ENCODE measurements at regions not wholly inside any gene's neighbourhood (a gene's known extent, or its start where the extent isn't known, plus 50 kb on each side); places are given as distances from the start of the nearest gene placed in this dataset.

DNA sequence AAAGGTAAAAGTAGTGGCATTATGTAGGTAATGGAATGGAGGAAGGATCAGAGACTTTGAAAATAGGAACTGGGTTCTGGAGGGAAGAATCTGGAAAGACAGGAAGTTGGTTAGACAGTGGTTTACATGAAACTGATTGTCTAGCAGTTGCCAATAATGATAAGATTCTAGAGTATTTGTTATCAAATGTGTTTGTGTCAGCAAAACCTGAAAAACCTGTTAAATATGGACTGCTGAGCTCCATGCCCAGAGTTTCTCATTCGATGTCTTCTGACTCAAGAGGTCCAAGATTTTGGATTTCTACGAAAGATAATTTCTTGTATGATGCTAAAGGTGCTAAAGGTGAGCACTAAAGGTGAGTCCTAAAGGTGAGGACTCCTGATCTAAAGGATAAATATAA is 515.0 kb upstream of the TUSC1 start:
- TF ChIP-seq, protein P1, sequence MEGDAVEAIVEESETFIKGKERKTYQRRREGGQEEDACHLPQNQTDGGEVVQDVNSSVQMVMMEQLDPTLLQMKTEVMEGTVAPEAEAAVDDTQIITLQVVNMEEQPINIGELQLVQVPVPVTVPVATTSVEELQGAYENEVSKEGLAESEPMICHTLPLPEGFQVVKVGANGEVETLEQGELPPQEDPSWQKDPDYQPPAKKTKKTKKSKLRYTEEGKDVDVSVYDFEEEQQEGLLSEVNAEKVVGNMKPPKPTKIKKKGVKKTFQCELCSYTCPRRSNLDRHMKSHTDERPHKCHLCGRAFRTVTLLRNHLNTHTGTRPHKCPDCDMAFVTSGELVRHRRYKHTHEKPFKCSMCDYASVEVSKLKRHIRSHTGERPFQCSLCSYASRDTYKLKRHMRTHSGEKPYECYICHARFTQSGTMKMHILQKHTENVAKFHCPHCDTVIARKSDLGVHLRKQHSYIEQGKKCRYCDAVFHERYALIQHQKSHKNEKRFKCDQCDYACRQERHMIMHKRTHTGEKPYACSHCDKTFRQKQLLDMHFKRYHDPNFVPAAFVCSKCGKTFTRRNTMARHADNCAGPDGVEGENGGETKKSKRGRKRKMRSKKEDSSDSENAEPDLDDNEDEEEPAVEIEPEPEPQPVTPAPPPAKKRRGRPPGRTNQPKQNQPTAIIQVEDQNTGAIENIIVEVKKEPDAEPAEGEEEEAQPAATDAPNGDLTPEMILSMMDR (conservative IDR thresholded peaks at IDR 0.05) = no peak
- H3K27me3 Mint-ChIP-seq (ENCODE audit: low read depth) = no peaks in the 10 kb centered on the region
- H3K4me3 Mint-ChIP-seq = no peak overlapping the region
- H3K36me3 Mint-ChIP-seq (ENCODE audit: low read depth) = no peaks in the 10 kb centered on the region
- H3K9me3 Mint-ChIP-seq = peaks cover 13% of the 10 kb centered on the region
- no peaks in the 10 kb centered on the region for H3K4me1 Mint-ChIP-seq
- H3K27ac Mint-ChIP-seq (ENCODE audit: unreplicated experiment) = no peak overlapping the region
- DNase-seq (ENCODE audit: low read depth, low spot score) = no peak

DNA sequence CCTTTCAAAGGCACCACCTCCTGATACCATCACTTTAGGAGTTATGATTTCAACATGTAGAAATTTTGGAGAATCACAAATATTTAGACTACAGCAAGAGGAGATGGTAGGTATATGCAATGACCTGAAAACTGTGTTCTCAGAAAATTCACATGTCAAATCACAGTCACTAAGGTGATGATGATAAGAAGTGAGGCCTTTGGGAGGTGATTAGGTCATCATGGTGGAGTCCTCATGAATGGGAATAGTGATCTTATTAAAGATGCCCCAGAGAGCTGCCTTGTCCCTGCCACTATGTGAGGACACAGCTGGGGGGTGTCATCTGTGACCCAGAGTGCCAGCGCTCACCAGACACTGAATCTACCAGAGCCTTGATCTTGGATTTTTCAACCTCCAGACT is 513.5 kb upstream of the TUSC1 start:
- Mint-ChIP-seq H3K36me3 (ENCODE audit: low read depth) (no peaks in the 10 kb centered on the region), H3K4me3 (no peak overlapping the region), H3K27me3 (ENCODE audit: low read depth) (no peaks in the 10 kb centered on the region), H3K4me1 (no peaks in the 10 kb centered on the region), H3K27ac (ENCODE audit: unreplicated experiment) (no peak overlapping the region), H3K9me3 (peaks cover 10% of the 10 kb centered on the region)
- TF ChIP-seq, protein P1 (conservative IDR thresholded peaks at IDR 0.05) = no peak
- DNase-seq (ENCODE audit: low read depth, low spot score) = no peak

DNA sequence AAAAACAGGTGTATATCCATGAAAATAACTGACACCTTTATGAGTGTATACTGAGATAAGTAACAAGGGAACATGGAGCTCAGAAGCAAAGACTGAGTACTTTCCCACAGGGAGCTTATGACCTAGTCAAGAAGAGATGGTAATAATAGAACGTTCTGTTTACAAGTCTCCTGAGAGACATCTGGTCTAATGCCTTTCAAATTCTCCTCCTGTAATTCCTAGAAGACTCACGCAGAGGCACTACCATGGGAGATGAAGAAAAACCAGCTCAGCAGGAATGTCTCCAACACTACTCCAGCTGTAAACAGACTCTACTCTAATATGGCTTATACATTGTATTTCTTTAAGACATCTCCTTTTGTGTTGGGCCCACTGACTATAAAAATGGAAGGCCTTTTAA is 503.6 kb upstream of the TUSC1 start:
- TF ChIP-seq, protein P1 (conservative IDR thresholded peaks at IDR 0.05) = no peak
- H3K4me1 Mint-ChIP-seq = no peaks in the 10 kb centered on the region
- H3K4me3 Mint-ChIP-seq = no peak overlapping the region
- no peak overlapping the region for H3K27ac Mint-ChIP-seq (ENCODE audit: unreplicated experiment)
- no peaks in the 10 kb centered on the region for H3K36me3 Mint-ChIP-seq (ENCODE audit: low read depth)
- DNase-seq (ENCODE audit: low read depth, low spot score) = no peak
- no peaks in the 10 kb centered on the region for H3K27me3 Mint-ChIP-seq (ENCODE audit: low read depth)
- H3K9me3 Mint-ChIP-seq = no peaks in the 10 kb centered on the region

DNA sequence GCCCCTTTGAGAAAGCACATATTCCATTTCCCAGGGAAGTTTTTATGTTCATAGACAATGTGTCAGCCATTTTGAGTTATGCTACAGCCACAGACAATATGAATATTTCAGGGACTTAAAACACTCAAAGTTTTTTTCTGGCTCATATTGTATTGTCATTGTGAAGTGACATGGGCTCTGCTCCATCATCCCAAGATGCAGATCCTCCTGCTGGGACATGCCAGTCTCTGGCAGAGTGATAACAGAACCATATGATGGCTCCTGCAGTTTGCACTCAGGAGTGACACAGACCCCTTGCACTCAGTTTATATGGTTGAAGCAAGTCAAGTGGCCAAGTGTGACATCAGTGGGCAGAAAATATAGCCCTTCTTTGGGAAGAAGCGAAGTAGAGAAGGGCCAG is 498.4 kb upstream of the TUSC1 start:
- TF ChIP-seq, protein P1 (conservative IDR thresholded peaks at IDR 0.05) = no peak
- Mint-ChIP-seq H3K4me1 (no peaks in the 10 kb centered on the region), H3K9me3 (no peaks in the 10 kb centered on the region), H3K36me3 (ENCODE audit: low read depth) (no peaks in the 10 kb centered on the region), H3K4me3 (no peak overlapping the region), H3K27me3 (ENCODE audit: low read depth) (no peaks in the 10 kb centered on the region), H3K27ac (ENCODE audit: unreplicated experiment) (no peak overlapping the region)
- no peak for DNase-seq (ENCODE audit: low read depth, low spot score)

DNA sequence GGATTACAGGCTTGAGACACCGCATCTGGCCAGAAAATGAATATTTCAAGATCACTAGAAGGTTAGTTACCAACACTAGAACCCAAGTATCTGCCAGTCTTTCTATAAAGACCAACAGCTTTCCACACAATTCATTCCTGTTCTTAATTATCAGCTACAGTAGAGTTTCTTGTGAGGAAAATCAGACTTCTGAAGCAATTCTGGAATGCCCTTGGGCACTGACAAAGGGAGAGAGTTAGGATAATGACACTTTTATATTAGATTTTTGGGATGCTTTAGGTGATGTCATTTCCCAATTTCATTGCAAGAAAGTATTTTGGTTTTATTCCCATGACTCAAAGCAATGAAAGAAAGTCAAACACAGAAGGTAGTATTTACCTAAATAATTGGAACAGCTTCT is 497.0 kb upstream of the TUSC1 start:
- Mint-ChIP-seq H3K4me1 (peaks cover 4% of the 10 kb centered on the region), H3K36me3 (ENCODE audit: low read depth) (no peaks in the 10 kb centered on the region), H3K4me3 (no peak overlapping the region), H3K27me3 (ENCODE audit: low read depth) (no peaks in the 10 kb centered on the region), H3K9me3 (no peaks in the 10 kb centered on the region), H3K27ac (ENCODE audit: unreplicated experiment) (no peak overlapping the region)
- TF ChIP-seq, protein P1 (conservative IDR thresholded peaks at IDR 0.05) = no peak
- no peak for DNase-seq (ENCODE audit: low read depth, low spot score)

DNA sequence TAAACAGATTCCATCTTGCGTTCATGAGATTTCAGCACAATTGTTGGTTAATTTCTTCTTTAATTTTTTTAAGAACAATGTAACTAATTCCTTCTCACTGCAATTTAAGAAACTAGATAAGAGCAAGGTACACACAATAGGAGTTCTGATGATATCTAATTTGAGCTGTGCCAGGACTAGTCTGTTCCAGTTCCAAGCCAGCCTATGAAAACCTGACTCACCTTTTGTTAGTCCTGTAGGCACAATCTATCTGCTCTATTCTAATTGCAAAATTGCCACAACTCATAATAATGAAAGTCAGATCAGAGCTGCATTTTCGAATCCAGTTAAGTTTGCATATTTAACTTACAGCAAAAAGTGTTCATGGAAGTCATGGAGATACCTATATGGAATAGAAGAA is 494.1 kb upstream of the TUSC1 start:
- TF ChIP-seq, protein P1 (conservative IDR thresholded peaks at IDR 0.05) = no peak
- Mint-ChIP-seq H3K36me3 (ENCODE audit: low read depth) (no peaks in the 10 kb centered on the region), H3K27me3 (ENCODE audit: low read depth) (no peaks in the 10 kb centered on the region), H3K27ac (ENCODE audit: unreplicated experiment) (no peak overlapping the region), H3K4me1 (peaks cover 8% of the 10 kb centered on the region), H3K9me3 (no peaks in the 10 kb centered on the region), H3K4me3 (no peak overlapping the region)
- DNase-seq (ENCODE audit: low read depth, low spot score) = no peak
